Caki2 (cell line): ENCODE measurements at regions not wholly inside any gene's neighbourhood (a gene's known extent, or its start where the extent isn't known, plus 50 kb on each side); places are given as distances from the start of the nearest gene placed in this dataset.
"Not testable (repeated sequence)": the region's sequence is repeated elsewhere in the genome, so short reads cannot be mapped to it uniquely, and the experiment has no call there.

Experiments
- DNase-seq: peaks from one replicate; pipeline ENCODE4 v3.0.0-alpha.2; 2015; ENCODE audit warnings: low read depth
- in situ Hi-C: cut with HindIII; loops from 2 replicates; pipeline ENCODE4 v1.10.0; 2016; ENCODE audit warnings: low sequenced_read_pairs, low pct_unique_long_range_greater_than_20kb, mixed read lengths

- in situ Hi-C loops: no loop called here
- no peak for DNase-seq
Measured at GRCh38 chr18:78871618-78872017, 108.0 kb upstream of the SALL3 start.

GRCh38 chr18:78873926-78874500 lies 105.6 kb upstream of the SALL3 start:
- no peak for DNase-seq
- in situ Hi-C loops: no loop called here

GRCh38 chr18:78875016-78875777 lies 104.4 kb upstream of the SALL3 start:
- in situ Hi-C loops: no loop called here
- DNase-seq: peak; percentile 4

- in situ Hi-C loops: no loop called here
Measured at GRCh38 chr18:78875778-78876650, 103.6 kb upstream of the SALL3 start.

GRCh38 chr18:78876868-78877267 lies 102.8 kb upstream of the SALL3 start:
- no peak for DNase-seq
- in situ Hi-C loops: no loop called here

More at GRCh38 chr18:78875778-78876650, 103.6 kb upstream of the SALL3 start:
- DNase-seq: no peak

GRCh38 chr18:78878335-78878734 lies 101.3 kb upstream of the SALL3 start:
- in situ Hi-C loops: no loop called here
- no peak for DNase-seq

GRCh38 chr18:78879072-78879883 lies 100.3 kb upstream of the SALL3 start:
- in situ Hi-C loops, DNase-seq: not testable (repeated sequence)

- in situ Hi-C loops: no loop called here
- DNase-seq: no peak
Measured at GRCh38 chr18:78882585-78882984, 97.0 kb upstream of the SALL3 start.

- in situ Hi-C loops: no loop called here
Measured at GRCh38 chr18:78883501-78883900, 96.1 kb upstream of the SALL3 start.

GRCh38 chr18:78884502-78884901 lies 95.1 kb upstream of the SALL3 start:
- DNase-seq: no peak
- in situ Hi-C loops: no loop called here

More at GRCh38 chr18:78883501-78883900, 96.1 kb upstream of the SALL3 start:
- DNase-seq: no peak

- in situ Hi-C loops: no loop called here
- DNase-seq: no peak
Measured at GRCh38 chr18:78889250-78889649, 90.4 kb upstream of the SALL3 start.

GRCh38 chr18:78890388-78890787 lies 89.2 kb upstream of the SALL3 start:
- in situ Hi-C loops: no loop called here
- no peak for DNase-seq

- in situ Hi-C loops: no loop called here
- no peak for DNase-seq
Measured at GRCh38 chr18:78891185-78891762, 88.3 kb upstream of the SALL3 start.

GRCh38 chr18:78892177-78892576 lies 87.4 kb upstream of the SALL3 start:
- DNase-seq: no peak
- in situ Hi-C loops: no loop called here

GRCh38 chr18:78892721-78893120 lies 86.9 kb upstream of the SALL3 start:
- in situ Hi-C loops: no loop called here

GRCh38 chr18:78893281-78894032 lies 86.2 kb upstream of the SALL3 start:
- in situ Hi-C loops: no loop called here
- DNase-seq: no peak

More at GRCh38 chr18:78892721-78893120, 86.9 kb upstream of the SALL3 start:
- DNase-seq: no peak

- in situ Hi-C loops: no loop called here
Measured at GRCh38 chr18:78894033-78894305, 85.6 kb upstream of the SALL3 start.

More at GRCh38 chr18:78894033-78894305, 85.6 kb upstream of the SALL3 start:
- no peak for DNase-seq
